GM12878 (cell line): ENCODE measurements at regions not wholly inside any gene's neighbourhood (a gene's known extent, or its start where the extent isn't known, plus 50 kb on each side); places are given as distances from the start of the nearest gene placed in this dataset.

Experiments used
- ATAC-seq: fragments of 200-7000 bp; cut with Tn5 transposase; 3 replicates; pipeline ENCODE4 v1.9.1; 2020; ENCODE audit warnings: mild to moderate bottlenecking, moderate library complexity
- BruUV-seq: library from RNA; stranded (reverse); fragments of 400-500 nt; replicated peaks from 2 replicates; lab custom pipeline; 2021; lab: Mats Ljungman, UMichigan
- CTCF ChIA-PET: fragments of 300-600 bp; sonication (Branson Sonifier 250); formaldehyde crosslinking; extraction: SDS; loops from one replicate; lab custom pipeline; 2021; ENCODE audit warnings: inconsistent platforms; lab: Yijun Ruan, JAX
- POLR2A ChIA-PET: fragments of 350-600 bp; formaldehyde crosslinking; extraction: SDS; loops from one replicate; lab custom pipeline; 2021; ENCODE audit warnings: inconsistent platforms; lab: Charles Lee
- RAD21 ChIA-PET: fragments of 300-600 bp; sonication (Branson Sonifier 250); formaldehyde crosslinking; loops from one replicate; lab custom pipeline; 2023; ENCODE audit warnings: antibody characterized with exemption; ENCODE audit not compliant: unreplicated experiment; lab: Charles Lee
- SMC1A ChIA-PET: fragments of 300-600 bp; sonication (Branson Sonifier 250); formaldehyde crosslinking; loops from one replicate; lab custom pipeline; 2023; ENCODE audit not compliant: unreplicated experiment, uncharacterized antibody; lab: Charles Lee
- DNase-seq: peaks from one replicate; pipeline ENCODE4 v3.0.0-alpha.2; 2011; ENCODE audit warnings: low read depth, low spot score
- FAIRE-seq: peaks from 3 replicates; lab custom pipeline; 2011; peaks lifted over from hg19 to GRCh38; lab: Jason Lieb, UNC
- H2AFZ ChIP-seq: 2 replicates; pipeline ENCODE4 v1.6.0; 2011; ENCODE audit warnings: low read depth, low read length, control low read depth; ENCODE audit not compliant: control insufficient read depth
- H3K27ac ChIP-seq: 2 replicates; pipeline ENCODE4 v1.5.1; 2011; ENCODE audit warnings: control low read depth; ENCODE audit not compliant: control insufficient read depth, insufficient read depth
- H3K27me3 ChIP-seq, 2 experiments: replicated peaks in 1 of 2; 2 replicates each; pipeline versions ENCODE4 v1.6.0 to v1.6.1; 2011; ENCODE audit warnings: low read length in 1 of 2; ENCODE audit not compliant: control insufficient read depth in 2 of 2, insufficient read depth in 2 of 2
- H3K36me3 ChIP-seq, 2 experiments: 2 replicates each; pipeline ENCODE4 v1.5.1; 2011; ENCODE audit warnings: low read length in 1 of 2; ENCODE audit not compliant: control insufficient read depth in 2 of 2, insufficient read depth in 2 of 2
- H3K4me1 ChIP-seq: 2 replicates; pipeline ENCODE4 v1.6.1; 2011; ENCODE audit warnings: mild to moderate bottlenecking, low read length, moderate library complexity, mixed read lengths; ENCODE audit not compliant: control insufficient read depth, insufficient read depth
- H3K4me2 ChIP-seq: 2 replicates; pipeline ENCODE4 v1.6.0; 2011; ENCODE audit warnings: control low read depth; ENCODE audit not compliant: control insufficient read depth, insufficient read depth
- H3K4me3 ChIP-seq: fragments of 200-600 bp; sonication (generic); 2 replicates; pipeline ENCODE4 v1.5.1; 2016
- H3K79me2 ChIP-seq: 2 replicates; pipeline ENCODE4 v1.6.0; 2011; ENCODE audit warnings: low read length; ENCODE audit not compliant: control insufficient read depth, insufficient read depth
- H3K9ac ChIP-seq: 2 replicates; pipeline ENCODE4 v1.8.0; 2011; ENCODE audit warnings: low read length, control low read depth, mixed read lengths; ENCODE audit not compliant: control insufficient read depth, insufficient read depth
- H3K9me3 ChIP-seq: replicated peaks from 3 replicates; pipeline ENCODE4 v1.5.1; 2011; ENCODE audit warnings: mild to moderate bottlenecking, low read length; ENCODE audit not compliant: control insufficient read depth, insufficient read depth
- H4K20me1 ChIP-seq: 2 replicates; pipeline ENCODE4 v1.6.0; 2011; ENCODE audit not compliant: control insufficient read depth, insufficient read depth
- BCL11A ChIP-seq: IDR thresholded peaks from 2 replicates; pipeline ENCODE4 v1.6.1; 2011; ENCODE audit warnings: low read depth, low read length
- KDM1A ChIP-seq: fragments of 200-600 bp; sonication (generic); IDR thresholded peaks from 2 replicates; pipeline ENCODE4 v1.6.1; 2016; ENCODE audit warnings: borderline replicate concordance
- NR2F1 ChIP-seq: fragments of 450-650 bp; conservative IDR thresholded peaks from 2 replicates; pipeline ENCODE4 v1.6.1; 2017; ENCODE audit warnings: mild to moderate bottlenecking
- NRF1 ChIP-seq: conservative IDR thresholded peaks from 2 replicates; pipeline ENCODE4 v1.6.1; 2011; ENCODE audit warnings: mild to moderate bottlenecking, low read depth, low read length, improper control_type of control experiment
- PML ChIP-seq: IDR thresholded peaks from 2 replicates; pipeline ENCODE4 v1.6.1; 2012; ENCODE audit warnings: low read length, inconsistent platforms
- STAT1 ChIP-seq: fragments of 450-650 bp; conservative IDR thresholded peaks from 2 replicates; pipeline ENCODE4 v1.6.1; 2014; ENCODE audit warnings: antibody characterized with exemption, mild to moderate bottlenecking
- SUZ12 ChIP-seq: fragments of 200-600 bp; sonication (generic); IDR thresholded peaks from one replicate; pipeline ENCODE4 v1.6.1; 2018; ENCODE audit warnings: antibody characterized with exemption, mild to moderate bottlenecking; ENCODE audit not compliant: unreplicated experiment
- YY1 ChIP-seq: IDR thresholded peaks from 2 replicates; pipeline ENCODE4 v1.6.1; 2011; ENCODE audit warnings: low read depth, mild to moderate bottlenecking, low read length
- ZZZ3 ChIP-seq: IDR thresholded peaks from 2 replicates; pipeline ENCODE4 v1.6.1; 2011; ENCODE audit warnings: low read depth; ENCODE audit not compliant: control insufficient read depth, insufficient read length
- WGBS: methylation state at CpG from one replicate; pipeline ENCODE4 v1.1.6; 2016; ENCODE audit warnings: low lambda C conversion rate; ENCODE audit not compliant: insufficient replicate concordance, insufficient coverage; ENCODE audit errors: missing lambda C conversion rate; 5-methylcytosine and 5-hydroxymethylcytosine counted together
- in situ Hi-C: fragments of 300-500 bp; cut with MboI; formaldehyde crosslinking; loops from 9 replicates; pipeline ENCODE4 v1.14.3; 2018; ENCODE audit warnings: mixed read lengths
- intact Hi-C: fragments of 100-400 bp; cut with micrococcal nuclease; formaldehyde crosslinking; loops from one replicate; pipeline ENCODE4 v1.14.2; 2022; ENCODE audit not compliant: unreplicated experiment
- TF ChIP-seq, protein P1 (sequence below): IDR thresholded peaks from 2 replicates; pipeline ENCODE4 v1.6.1; 2012; ENCODE audit warnings: low read depth, low read length, improper control_type of control experiment
- TF ChIP-seq, protein P2 (sequence below): fragments of 450-650 bp; IDR thresholded peaks from 2 replicates; pipeline ENCODE4 v1.6.1; 2017; ENCODE audit warnings: mild to moderate bottlenecking, moderate library complexity

DNA sequence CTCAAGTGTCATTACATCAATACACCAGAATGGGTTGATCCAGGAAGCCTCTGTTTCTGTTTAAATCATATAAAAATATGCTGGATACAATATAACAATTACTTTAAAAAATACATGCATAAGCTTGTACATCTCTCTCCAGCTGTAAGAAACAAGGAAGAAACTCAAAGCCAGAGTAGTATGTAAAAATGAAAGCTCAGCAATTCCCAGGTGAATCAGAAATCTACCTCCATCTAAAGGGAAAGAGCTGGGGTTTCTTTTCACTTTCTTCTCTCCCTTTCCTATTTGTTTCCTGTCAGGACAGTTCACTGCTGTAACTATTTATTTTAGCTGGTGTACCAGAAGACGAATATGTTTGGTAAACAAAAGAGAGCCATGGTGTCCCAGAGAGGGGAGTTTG lies 301.0 kb upstream of the C1orf87 start:
- ATAC-seq, result no peak
- no peak overlapping the region for H2AFZ ChIP-seq
- TF ChIP-seq NRF1, result no peak
- TF ChIP-seq, protein P1, sequence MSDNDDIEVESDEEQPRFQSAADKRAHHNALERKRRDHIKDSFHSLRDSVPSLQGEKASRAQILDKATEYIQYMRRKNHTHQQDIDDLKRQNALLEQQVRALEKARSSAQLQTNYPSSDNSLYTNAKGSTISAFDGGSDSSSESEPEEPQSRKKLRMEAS, result no peak
- no peak for TF ChIP-seq BCL11A
- no peak for TF ChIP-seq ZZZ3
- no peak for TF ChIP-seq STAT1
- TF ChIP-seq, protein P2, sequence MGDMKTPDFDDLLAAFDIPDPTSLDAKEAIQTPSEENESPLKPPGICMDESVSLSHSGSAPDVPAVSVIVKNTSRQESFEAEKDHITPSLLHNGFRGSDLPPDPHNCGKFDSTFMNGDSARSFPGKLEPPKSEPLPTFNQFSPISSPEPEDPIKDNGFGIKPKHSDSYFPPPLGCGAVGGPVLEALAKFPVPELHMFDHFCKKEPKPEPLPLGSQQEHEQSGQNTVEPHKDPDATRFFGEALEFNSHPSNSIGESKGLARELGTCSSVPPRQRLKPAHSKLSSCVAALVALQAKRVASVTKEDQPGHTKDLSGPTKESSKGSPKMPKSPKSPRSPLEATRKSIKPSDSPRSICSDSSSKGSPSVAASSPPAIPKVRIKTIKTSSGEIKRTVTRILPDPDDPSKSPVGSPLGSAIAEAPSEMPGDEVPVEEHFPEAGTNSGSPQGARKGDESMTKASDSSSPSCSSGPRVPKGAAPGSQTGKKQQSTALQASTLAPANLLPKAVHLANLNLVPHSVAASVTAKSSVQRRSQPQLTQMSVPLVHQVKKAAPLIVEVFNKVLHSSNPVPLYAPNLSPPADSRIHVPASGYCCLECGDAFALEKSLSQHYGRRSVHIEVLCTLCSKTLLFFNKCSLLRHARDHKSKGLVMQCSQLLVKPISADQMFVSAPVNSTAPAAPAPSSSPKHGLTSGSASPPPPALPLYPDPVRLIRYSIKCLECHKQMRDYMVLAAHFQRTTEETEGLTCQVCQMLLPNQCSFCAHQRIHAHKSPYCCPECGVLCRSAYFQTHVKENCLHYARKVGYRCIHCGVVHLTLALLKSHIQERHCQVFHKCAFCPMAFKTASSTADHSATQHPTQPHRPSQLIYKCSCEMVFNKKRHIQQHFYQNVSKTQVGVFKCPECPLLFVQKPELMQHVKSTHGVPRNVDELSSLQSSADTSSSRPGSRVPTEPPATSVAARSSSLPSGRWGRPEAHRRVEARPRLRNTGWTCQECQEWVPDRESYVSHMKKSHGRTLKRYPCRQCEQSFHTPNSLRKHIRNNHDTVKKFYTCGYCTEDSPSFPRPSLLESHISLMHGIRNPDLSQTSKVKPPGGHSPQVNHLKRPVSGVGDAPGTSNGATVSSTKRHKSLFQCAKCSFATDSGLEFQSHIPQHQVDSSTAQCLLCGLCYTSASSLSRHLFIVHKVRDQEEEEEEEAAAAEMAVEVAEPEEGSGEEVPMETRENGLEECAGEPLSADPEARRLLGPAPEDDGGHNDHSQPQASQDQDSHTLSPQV, result no peak
- TF ChIP-seq NR2F1, result no peak
- no peak for TF ChIP-seq PML
- TF ChIP-seq SUZ12, result no peak
- TF ChIP-seq KDM1A, result no peak
- TF ChIP-seq YY1, result no peak
- TF ChIP-seq, all 136 proteins: peak for 0
- SMC1A ChIA-PET, result no interaction called here
- no peaks in the 10 kb centered on the region for H3K4me1 ChIP-seq
- FAIRE-seq (no peak), DNase-seq (no peak)
- H3K36me3 ChIP-seq, result no peaks in the 10 kb centered on the region
- WGBS, result 0% methylated on average over 1 of the region's 1 CpG
- H3K27ac ChIP-seq, result no peak overlapping the region
- H3K27me3 ChIP-seq, result no peaks in the 10 kb centered on the region
- RAD21 ChIA-PET, result no interaction called here
- no peaks in the 10 kb centered on the region for H3K9me3 ChIP-seq
- CTCF ChIA-PET, result no interaction called here
- in situ Hi-C loops (no loop called here), intact Hi-C loops (no loop called here)
- BruUV-seq, result no TSS peak
- H3K4me2 ChIP-seq, result no peak overlapping the region
- H4K20me1 ChIP-seq, result no peaks in the 10 kb centered on the region
- no peak overlapping the region for H3K4me3 ChIP-seq
- H3K79me2 ChIP-seq, result no peaks in the 10 kb centered on the region
- H3K9ac ChIP-seq, result no peak overlapping the region
- POLR2A ChIA-PET, result no interaction called here
